ENCODE measurements at regions not wholly inside any gene's neighbourhood (a gene's known extent, or its start where the extent isn't known, plus 50 kb on each side); places are given as distances from the start of the nearest gene placed in this dataset.

DNA sequence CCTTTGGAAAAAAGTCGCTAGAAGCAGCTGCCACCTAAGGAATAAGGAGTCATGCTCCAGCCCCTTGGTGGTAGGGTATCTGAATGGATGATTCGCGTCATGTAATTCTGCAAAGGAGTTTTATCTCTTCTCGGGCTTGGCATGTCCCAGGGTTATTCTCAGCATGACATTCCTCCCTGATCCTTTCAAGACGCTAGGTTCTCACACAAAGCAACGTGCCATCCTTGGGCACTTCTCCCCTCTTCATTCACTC lies 355.6 kb downstream of the MYCN start:
- Histone ChIP-seq H3K27ac (no peak overlapping the region), H3K36me3 (ENCODE audit: control insufficient read depth, insufficient read depth, low read length) (no peaks in the 10 kb centered on the region), H3K4me1 (no peaks in the 10 kb centered on the region), H3K79me2 (no peaks in the 10 kb centered on the region), H3K4me3 (ENCODE audit: low read depth, low read length) (no peak overlapping the region), H2AFZ (no peak overlapping the region), H3K9me3 (ENCODE audit: control insufficient read depth, low read length) (no peaks in the 10 kb centered on the region), H3K9ac (no peak overlapping the region), H3K4me2 (ENCODE audit: low read length) (no peak overlapping the region), H3K27me3 (ENCODE audit: control insufficient read depth, insufficient read depth, low read length) (peaks cover 2% of the 10 kb centered on the region)
- TF ChIP-seq, protein P1, sequence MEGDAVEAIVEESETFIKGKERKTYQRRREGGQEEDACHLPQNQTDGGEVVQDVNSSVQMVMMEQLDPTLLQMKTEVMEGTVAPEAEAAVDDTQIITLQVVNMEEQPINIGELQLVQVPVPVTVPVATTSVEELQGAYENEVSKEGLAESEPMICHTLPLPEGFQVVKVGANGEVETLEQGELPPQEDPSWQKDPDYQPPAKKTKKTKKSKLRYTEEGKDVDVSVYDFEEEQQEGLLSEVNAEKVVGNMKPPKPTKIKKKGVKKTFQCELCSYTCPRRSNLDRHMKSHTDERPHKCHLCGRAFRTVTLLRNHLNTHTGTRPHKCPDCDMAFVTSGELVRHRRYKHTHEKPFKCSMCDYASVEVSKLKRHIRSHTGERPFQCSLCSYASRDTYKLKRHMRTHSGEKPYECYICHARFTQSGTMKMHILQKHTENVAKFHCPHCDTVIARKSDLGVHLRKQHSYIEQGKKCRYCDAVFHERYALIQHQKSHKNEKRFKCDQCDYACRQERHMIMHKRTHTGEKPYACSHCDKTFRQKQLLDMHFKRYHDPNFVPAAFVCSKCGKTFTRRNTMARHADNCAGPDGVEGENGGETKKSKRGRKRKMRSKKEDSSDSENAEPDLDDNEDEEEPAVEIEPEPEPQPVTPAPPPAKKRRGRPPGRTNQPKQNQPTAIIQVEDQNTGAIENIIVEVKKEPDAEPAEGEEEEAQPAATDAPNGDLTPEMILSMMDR (IDR thresholded peaks at IDR 0.05) = no peak

DNA sequence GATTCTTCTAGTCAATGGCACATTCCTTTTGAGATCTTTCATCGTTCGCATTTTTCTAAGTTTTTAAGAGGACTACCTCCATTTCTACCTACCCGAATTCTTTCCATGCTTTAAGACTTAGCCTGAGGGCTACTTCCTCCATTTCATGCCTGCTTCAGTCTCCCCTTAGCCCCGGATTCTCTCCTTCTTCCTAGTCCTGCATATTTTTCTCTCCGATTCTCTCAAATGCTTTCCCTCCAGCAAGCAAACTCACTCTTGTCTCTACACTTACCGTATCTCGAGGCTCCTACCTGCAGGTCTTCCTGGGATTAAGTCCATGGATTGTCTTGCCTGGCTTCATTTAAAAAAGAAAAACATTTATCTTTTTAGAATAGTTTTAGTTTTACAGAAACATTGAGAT lies 354.4 kb downstream of the MYCN start:
- H3K9me3 ChIP-seq (ENCODE audit: control insufficient read depth, low read length) = no peaks in the 10 kb centered on the region
- H3K4me1 ChIP-seq = no peaks in the 10 kb centered on the region
- H2AFZ ChIP-seq = no peak overlapping the region
- H3K9ac ChIP-seq = no peak overlapping the region
- no peaks in the 10 kb centered on the region for H3K79me2 ChIP-seq
- no peaks in the 10 kb centered on the region for H3K36me3 ChIP-seq (ENCODE audit: control insufficient read depth, insufficient read depth, low read length)
- H3K4me2 ChIP-seq (ENCODE audit: low read length) = no peak overlapping the region
- TF ChIP-seq, protein P1 (IDR thresholded peaks at IDR 0.05) = no peak
- no peak overlapping the region for H3K27ac ChIP-seq
- H3K27me3 ChIP-seq (ENCODE audit: control insufficient read depth, insufficient read depth, low read length) = peaks cover 2% of the 10 kb centered on the region
- H3K4me3 ChIP-seq (ENCODE audit: low read depth, low read length) = no peak overlapping the region

DNA sequence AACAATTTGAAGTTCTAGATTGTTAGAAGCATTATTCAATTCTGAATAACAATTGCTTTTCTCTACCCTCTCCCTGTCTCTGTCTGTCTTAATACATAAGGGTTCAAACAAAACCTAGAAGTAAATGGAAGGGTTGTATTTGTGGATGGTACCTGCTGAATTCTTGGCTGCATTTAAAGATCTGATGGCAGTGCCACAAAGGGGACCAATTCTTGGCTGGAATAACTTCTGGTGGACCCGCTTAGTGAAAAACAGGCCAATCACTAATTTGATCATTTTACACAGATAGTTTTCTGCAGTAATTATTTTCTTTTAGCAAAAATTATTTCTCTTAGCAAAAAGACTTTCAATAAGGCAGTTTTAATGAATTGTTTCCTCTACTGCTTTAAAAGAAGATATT lies 353.5 kb downstream of the MYCN start:
- H3K4me3 ChIP-seq (ENCODE audit: low read depth, low read length) = no peak overlapping the region
- H3K4me2 ChIP-seq (ENCODE audit: low read length) = no peak overlapping the region
- H3K36me3 ChIP-seq (ENCODE audit: control insufficient read depth, insufficient read depth, low read length) = no peaks in the 10 kb centered on the region
- H2AFZ ChIP-seq = no peak overlapping the region
- no peak overlapping the region for H3K9ac ChIP-seq
- no peaks in the 10 kb centered on the region for H3K9me3 ChIP-seq (ENCODE audit: control insufficient read depth, low read length)
- TF ChIP-seq, protein P1 (IDR thresholded peaks at IDR 0.05) = no peak
- no peaks in the 10 kb centered on the region for H3K4me1 ChIP-seq
- H3K79me2 ChIP-seq = no peaks in the 10 kb centered on the region
- peaks cover 2% of the 10 kb centered on the region for H3K27me3 ChIP-seq (ENCODE audit: control insufficient read depth, insufficient read depth, low read length)
- no peak overlapping the region for H3K27ac ChIP-seq

DNA sequence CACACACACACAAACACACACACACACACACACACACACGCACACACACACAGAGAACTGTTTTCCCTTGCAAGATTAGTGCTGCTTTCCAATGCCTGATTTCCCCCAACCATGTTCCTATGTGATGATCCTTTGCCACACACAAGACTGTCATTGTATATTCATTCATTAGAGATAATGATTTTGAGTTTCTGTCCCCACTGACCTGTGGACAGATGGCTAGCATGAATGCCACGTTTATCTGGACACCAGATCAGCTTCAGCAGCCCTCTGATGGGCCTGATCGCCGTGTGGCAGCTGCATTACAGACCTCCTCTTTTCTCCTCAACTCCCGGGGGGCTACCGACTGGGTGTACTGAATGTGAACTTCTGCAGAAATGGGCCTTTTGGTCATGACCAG lies 353.0 kb downstream of the MYCN start:
- H3K27ac ChIP-seq = no peak overlapping the region

More for the DNA sequence above, 353.0 kb downstream of the MYCN start:
- no peak overlapping the region for H3K9ac ChIP-seq
- no peak overlapping the region for H2AFZ ChIP-seq
- TF ChIP-seq, protein P1 (IDR thresholded peaks at IDR 0.05) = no peak
- H3K36me3 ChIP-seq (ENCODE audit: control insufficient read depth, insufficient read depth, low read length) = no peaks in the 10 kb centered on the region
- no peaks in the 10 kb centered on the region for H3K4me1 ChIP-seq
- H3K4me3 ChIP-seq (ENCODE audit: low read depth, low read length) = no peak overlapping the region
- H3K9me3 ChIP-seq (ENCODE audit: control insufficient read depth, low read length) = no peaks in the 10 kb centered on the region
- H3K4me2 ChIP-seq (ENCODE audit: low read length) = no peak overlapping the region
- H3K79me2 ChIP-seq = no peaks in the 10 kb centered on the region
- H3K27me3 ChIP-seq (ENCODE audit: control insufficient read depth, insufficient read depth, low read length) = no peaks in the 10 kb centered on the region
